ENCODE measurements at regions not wholly inside any gene's neighbourhood (a gene's known extent, or its start where the extent isn't known, plus 50 kb on each side); places are given as distances from the start of the nearest gene placed in this dataset.

- Histone ChIP-seq H3K4me3 (no peak overlapping the region), H3K9me3 (no peaks in the 10 kb centered on the region), H3K36me3 (no peaks in the 10 kb centered on the region), H3K27me3 (no peaks in the 10 kb centered on the region)
- DNase-seq: no peak
Observed at GRCh38 chr7:121480058-121480457, 84.0 kb upstream of the FAM3C start.

DNA sequence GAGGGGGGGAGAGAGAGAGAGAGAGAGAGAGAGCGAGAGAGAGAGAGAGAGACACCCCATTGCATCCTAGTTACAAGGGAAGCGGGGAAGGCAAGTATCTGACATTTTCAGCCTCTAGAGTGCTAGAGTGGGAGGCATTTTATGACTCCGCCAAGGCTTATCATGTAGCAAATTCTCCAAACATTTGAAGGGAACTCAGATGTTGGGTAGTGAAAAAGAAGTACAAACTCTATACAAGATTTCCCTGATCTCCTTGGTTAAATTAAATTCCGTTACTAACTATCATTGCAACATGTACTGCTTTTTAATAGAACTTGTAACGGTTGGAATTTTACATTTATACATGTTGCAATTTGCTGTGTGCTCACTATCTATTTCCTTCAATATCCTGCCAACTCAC lies 83.4 kb upstream of the FAM3C start:
- H3K36me3 ChIP-seq: no peaks in the 10 kb centered on the region
- H3K4me3 ChIP-seq: no peak overlapping the region
- H3K9me3 ChIP-seq: no peaks in the 10 kb centered on the region
- H3K27me3 ChIP-seq: no peaks in the 10 kb centered on the region
- DNase-seq: no peak

- no peak for DNase-seq
- Histone ChIP-seq H3K4me3 (no peak overlapping the region), H3K9me3 (no peaks in the 10 kb centered on the region), H3K27me3 (no peaks in the 10 kb centered on the region), H3K36me3 (no peaks in the 10 kb centered on the region)
Observed at GRCh38 chr7:121475806-121476205, 79.7 kb upstream of the FAM3C start.

DNA sequence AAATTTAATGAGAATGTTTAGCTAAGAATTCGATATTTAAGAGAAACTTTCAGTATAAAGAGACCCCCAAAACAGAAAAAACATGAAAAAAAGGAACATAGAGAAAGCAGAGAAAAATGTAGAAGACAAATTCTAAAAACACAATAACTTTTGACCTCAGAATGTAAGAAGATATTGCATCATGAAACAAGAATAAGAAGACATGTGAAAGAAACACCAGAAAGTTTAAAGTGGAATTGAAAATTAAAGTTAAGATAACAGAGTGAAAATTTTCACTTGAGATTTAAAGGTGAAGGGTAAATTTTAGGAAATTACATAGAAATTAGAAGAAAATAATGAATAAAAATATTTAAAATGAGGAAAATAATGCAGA lies 78.2 kb upstream of the FAM3C start:
- Histone ChIP-seq H3K27me3 (no peaks in the 10 kb centered on the region), H3K9me3 (no peaks in the 10 kb centered on the region), H3K4me3 (no peak overlapping the region), H3K36me3 (no peaks in the 10 kb centered on the region)
- DNase-seq: no peak

GRCh38 chr7:121473645-121474300 lies 77.7 kb upstream of the FAM3C start:
- DNase-seq: no peak
- H3K36me3 ChIP-seq: no peaks in the 10 kb centered on the region
- H3K9me3 ChIP-seq: no peaks in the 10 kb centered on the region
- H3K27me3 ChIP-seq: no peaks in the 10 kb centered on the region
- H3K4me3 ChIP-seq: no peak overlapping the region

DNA sequence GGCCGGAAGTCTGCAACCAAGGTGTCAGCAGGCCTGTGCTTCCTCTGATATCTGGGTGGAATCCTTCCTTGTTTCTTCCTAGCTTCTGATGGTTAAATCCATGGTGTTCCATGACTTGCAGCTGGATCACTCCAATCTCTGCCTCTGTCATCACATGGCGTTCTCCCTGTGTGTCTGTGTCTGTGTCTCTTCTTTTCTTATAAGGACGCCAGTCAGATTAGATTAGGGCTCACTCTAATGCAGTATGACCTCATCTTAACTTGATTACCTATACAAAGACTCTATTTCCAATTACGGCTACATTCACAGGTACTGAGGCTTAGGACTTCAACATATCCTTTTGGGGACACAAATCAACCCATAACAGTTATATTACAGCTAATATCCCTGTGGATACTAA lies 70.3 kb upstream of the FAM3C start:
- Histone ChIP-seq H3K27me3 (no peaks in the 10 kb centered on the region), H3K9me3 (no peaks in the 10 kb centered on the region), H3K36me3 (no peaks in the 10 kb centered on the region), H3K4me3 (no peak overlapping the region)
- no peak for DNase-seq

GRCh38 chr7:121459148-121459547 lies 63.0 kb upstream of the FAM3C start:
- H3K36me3 ChIP-seq: no peaks in the 10 kb centered on the region
- no peak for DNase-seq
- H3K27me3 ChIP-seq: no peaks in the 10 kb centered on the region
- H3K4me3 ChIP-seq: no peak overlapping the region
- H3K9me3 ChIP-seq: no peaks in the 10 kb centered on the region

GRCh38 chr7:121456785-121457359 lies 60.8 kb upstream of the FAM3C start:
- H3K4me3 ChIP-seq: no peak overlapping the region

DNA sequence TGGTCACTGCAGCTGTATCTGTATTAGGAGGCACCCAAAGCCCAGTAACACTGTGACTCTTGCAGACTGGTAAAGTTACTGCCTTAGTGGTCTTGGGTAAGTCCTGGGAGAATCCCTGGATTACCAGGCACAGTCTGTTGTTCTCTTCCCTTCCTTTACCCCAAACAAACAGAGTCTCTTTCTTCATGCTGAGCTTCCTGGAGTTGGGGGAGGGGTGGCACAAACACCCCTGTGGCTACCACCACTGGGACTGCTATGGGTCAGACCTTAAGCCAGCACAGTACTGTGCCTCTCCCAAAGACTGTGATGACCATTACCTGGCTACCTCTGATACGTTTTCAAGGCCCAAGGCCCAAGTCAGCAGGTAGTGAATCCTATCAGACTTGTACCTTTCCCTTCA lies 59.9 kb upstream of the FAM3C start:
- DNase-seq: no peak
- Histone ChIP-seq H3K36me3 (no peaks in the 10 kb centered on the region), H3K9me3 (no peaks in the 10 kb centered on the region), H3K27me3 (no peaks in the 10 kb centered on the region), H3K4me3 (no peak overlapping the region)

More at GRCh38 chr7:121456785-121457359, 60.8 kb upstream of the FAM3C start:
- Histone ChIP-seq H3K9me3 (no peaks in the 10 kb centered on the region), H3K36me3 (no peaks in the 10 kb centered on the region), H3K27me3 (no peaks in the 10 kb centered on the region)
- no peak for DNase-seq

DNA sequence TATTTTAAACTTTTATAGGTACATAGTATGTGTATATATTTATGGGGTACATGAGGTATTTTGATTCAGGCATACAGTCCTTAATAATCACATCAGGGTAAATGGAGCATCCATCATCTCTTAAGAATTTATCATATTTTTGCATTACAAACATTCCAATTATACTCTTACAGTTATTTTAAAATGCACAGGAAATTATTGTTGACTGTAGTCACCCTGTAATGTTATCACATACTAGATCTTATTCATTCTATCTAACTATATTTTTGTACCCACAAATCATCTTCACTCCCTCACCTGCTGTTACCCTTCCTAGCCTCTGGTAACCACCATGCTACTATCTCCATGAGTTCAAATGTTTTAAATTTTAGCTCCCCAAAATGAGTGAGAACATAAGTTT lies 56.3 kb upstream of the FAM3C start:
- no peaks in the 10 kb centered on the region for H3K27me3 ChIP-seq
- no peak overlapping the region for H3K4me3 ChIP-seq
- H3K9me3 ChIP-seq: no peaks in the 10 kb centered on the region
- no peak for DNase-seq
- no peaks in the 10 kb centered on the region for H3K36me3 ChIP-seq

- no peak for DNase-seq
- Histone ChIP-seq H3K9me3 (no peaks in the 10 kb centered on the region), H3K4me3 (no peak overlapping the region), H3K27me3 (no peaks in the 10 kb centered on the region), H3K36me3 (no peaks in the 10 kb centered on the region)
Observed at GRCh38 chr7:121451367-121452094, 55.4 kb upstream of the FAM3C start.

DNA sequence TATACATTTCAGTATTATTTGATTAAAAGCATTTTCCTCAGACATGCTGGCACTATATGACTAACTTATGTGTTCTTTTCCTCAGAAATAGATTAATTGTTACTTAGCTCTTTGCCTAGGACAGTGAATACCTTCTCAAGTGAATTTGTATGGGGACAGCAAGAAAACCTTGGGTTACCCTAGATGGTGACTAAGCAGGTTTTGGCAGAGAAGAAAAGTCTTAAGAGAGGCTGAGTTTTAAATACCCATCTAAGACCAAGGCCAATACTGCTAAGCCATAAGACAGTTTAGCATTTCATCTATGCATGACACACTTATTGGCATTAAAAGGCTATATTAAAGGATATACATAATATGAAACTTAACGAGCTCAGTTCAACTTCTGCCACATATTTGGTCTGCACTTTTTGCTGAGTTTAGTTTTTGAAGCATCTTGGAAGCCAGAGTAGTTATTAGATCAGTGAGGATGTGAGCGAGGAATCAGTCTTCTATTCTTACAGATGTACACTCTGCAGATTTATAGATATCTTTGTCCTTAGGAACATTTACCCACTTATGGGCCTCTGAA lies 54.6 kb upstream of the FAM3C start:
- Histone ChIP-seq H3K27me3 (no peaks in the 10 kb centered on the region), H3K4me3 (no peak overlapping the region), H3K9me3 (no peaks in the 10 kb centered on the region), H3K36me3 (no peaks in the 10 kb centered on the region)
- DNase-seq: no peak

- no peak for DNase-seq
- H3K9me3 ChIP-seq: no peaks in the 10 kb centered on the region
Observed at GRCh38 chr7:121449735-121450240, 53.7 kb upstream of the FAM3C start.

DNA sequence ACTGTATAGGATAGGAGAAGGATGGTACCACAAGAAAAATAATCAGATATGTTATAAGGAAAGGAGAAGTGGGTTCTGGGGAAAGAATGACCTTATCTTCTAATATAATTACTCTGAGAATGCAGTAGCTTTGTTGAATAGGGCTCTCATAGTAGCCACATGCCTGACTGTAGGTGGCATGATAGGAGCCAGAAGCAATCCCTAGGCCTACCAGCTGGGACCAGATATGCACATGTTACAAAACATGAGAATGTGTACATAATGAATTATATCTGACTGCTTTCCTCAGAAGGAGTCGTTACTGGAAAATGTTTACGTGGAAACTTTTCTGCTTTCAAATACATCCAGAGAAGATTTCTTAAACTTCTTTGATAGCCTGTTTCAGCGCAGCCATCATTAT lies 53.2 kb upstream of the FAM3C start:
- no peak for DNase-seq
- Histone ChIP-seq H3K27me3 (no peaks in the 10 kb centered on the region), H3K4me3 (no peak overlapping the region), H3K9me3 (no peaks in the 10 kb centered on the region), H3K36me3 (no peaks in the 10 kb centered on the region)

More at GRCh38 chr7:121449735-121450240, 53.7 kb upstream of the FAM3C start:
- H3K4me3 ChIP-seq: no peak overlapping the region
- H3K36me3 ChIP-seq: no peaks in the 10 kb centered on the region
- no peaks in the 10 kb centered on the region for H3K27me3 ChIP-seq

- H3K9me3 ChIP-seq: no peaks in the 10 kb centered on the region
- no peaks in the 10 kb centered on the region for H3K36me3 ChIP-seq
- no peak overlapping the region for H3K4me3 ChIP-seq
- no peaks in the 10 kb centered on the region for H3K27me3 ChIP-seq
- DNase-seq: no peak
Observed at GRCh38 chr7:121448429-121448828, 52.3 kb upstream of the FAM3C start.

DNA sequence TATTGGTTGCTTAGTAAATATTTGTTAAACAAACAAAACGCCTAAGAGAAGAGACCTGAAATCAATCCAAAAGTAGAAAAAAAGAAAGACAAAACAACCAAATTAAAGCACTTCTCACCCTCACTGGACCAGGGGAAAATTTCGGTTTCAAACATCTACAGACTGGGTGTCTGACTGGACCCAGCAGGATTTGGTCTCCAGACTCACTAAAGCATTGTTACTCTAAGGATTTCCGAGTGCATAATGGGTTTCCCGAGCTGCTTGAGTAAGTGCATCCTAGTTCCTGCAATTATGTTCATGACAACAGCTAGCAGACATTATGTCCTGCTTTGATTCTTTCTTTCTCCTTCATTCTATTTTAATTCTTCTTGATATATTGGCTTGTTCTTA lies 51.8 kb upstream of the FAM3C start:
- DNase-seq: no peak
- Histone ChIP-seq H3K36me3 (no peaks in the 10 kb centered on the region), H3K9me3 (no peaks in the 10 kb centered on the region), H3K4me3 (no peak overlapping the region), H3K27me3 (no peaks in the 10 kb centered on the region)

DNA sequence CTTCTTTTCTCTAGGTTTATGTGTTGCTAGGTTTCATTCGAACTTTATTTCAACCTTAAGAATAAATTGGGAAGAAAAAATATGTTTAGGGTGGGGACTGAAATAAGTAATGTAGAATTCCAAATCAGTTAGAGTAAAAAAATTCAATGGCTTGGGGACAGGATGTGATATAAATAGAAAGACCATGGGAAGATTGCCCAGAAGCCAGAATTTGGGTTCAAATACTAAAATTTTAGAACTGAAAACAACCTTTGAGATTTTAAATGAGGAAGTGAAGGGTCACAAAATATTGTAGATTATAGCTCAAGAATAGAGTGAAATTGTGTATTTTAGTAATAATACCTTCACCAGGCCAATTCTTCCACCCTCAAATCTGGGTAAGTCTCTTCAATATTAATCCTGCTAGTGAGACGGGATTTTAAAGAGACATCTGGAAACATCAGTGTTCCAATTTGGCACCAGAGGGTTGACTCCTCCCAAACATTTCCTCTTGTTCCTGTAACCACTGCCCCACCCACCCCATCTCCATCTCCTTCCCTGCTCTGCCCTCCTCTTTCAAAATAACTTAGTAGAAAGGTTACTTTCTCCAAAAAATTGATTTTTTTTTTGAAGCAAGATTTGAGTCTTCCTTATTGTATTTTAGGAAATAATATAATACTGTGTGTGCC lies 51.3 kb upstream of the FAM3C start:
- H3K27me3 ChIP-seq: no peaks in the 10 kb centered on the region
- no peak overlapping the region for H3K4me3 ChIP-seq
- no peaks in the 10 kb centered on the region for H3K9me3 ChIP-seq
- no peaks in the 10 kb centered on the region for H3K36me3 ChIP-seq
- no peak for DNase-seq

All from MG63 (cell line).